ENCODE measurements at regions not wholly inside any gene's neighbourhood (a gene's known extent, or its start where the extent isn't known, plus 50 kb on each side); places are given as distances from the start of the nearest gene placed in this dataset.

GRCh38 chr13:66069570-66069969 lies 1160.6 kb downstream of the PCDH9 start:
- no peak overlapping the region for H2BK20ac ChIP-seq (ENCODE audit: low read depth, low read length, poor library complexity, severe bottlenecking)
- no peak overlapping the region for H2BK12ac ChIP-seq (ENCODE audit: insufficient read length, low read depth, low read length)
- H3K23ac ChIP-seq (ENCODE audit: insufficient read length, low read depth, low read length), result no peak overlapping the region
- Mint-ChIP-seq H3K36me3 (ENCODE audit: insufficient read depth in 1 of 3, low read depth in 3 of 3) (no peaks in the 10 kb centered on the region), H3K4me1 (peaks cover 0 to 2% of the 10 kb centered on the region in 2 experiments; a peak in 2 of 4 replicates), H3K9me3 (no peaks in the 10 kb centered on the region), H3K4me3 (no peak overlapping the region), H3K27ac (no peak overlapping the region), H3K27me3 (ENCODE audit: low read depth) (peaks cover 2% of the 10 kb centered on the region; the same call in 1 of the 2 replicates)
- no peak overlapping the region for H2BK15ac ChIP-seq (ENCODE audit: low read depth, low read length)
- no peak overlapping the region for H4K8ac ChIP-seq (replicated peaks; ENCODE audit: insufficient read length, low read depth, low read length)
- H2BK5ac ChIP-seq (ENCODE audit: insufficient read length, low read length), result no peak overlapping the region
- H3T11ph ChIP-seq (ENCODE audit: low read length), result no peak overlapping the region
- H3K18ac ChIP-seq (ENCODE audit: insufficient read length, low read depth, low read length), result no peak overlapping the region
- no peak overlapping the region for H4K91ac ChIP-seq (ENCODE audit: insufficient read length, low read depth, low read length)
- H4K20me1 ChIP-seq (ENCODE audit: control insufficient read depth, insufficient read depth, insufficient read length), result no peaks in the 10 kb centered on the region
- no peak for DNase-seq
- no peak overlapping the region for H2AK5ac ChIP-seq (ENCODE audit: insufficient read length, low read length)
- no peaks in the 10 kb centered on the region for H3K79me2 ChIP-seq (ENCODE audit: insufficient read depth, low read length)
- no peaks in the 10 kb centered on the region for H3K23me2 ChIP-seq (ENCODE audit: insufficient read length, low read depth, low read length, poor library complexity, severe bottlenecking)
- no peak overlapping the region for H2AFZ ChIP-seq (ENCODE audit: low read length)
- no peak overlapping the region for H3K4me2 ChIP-seq (ENCODE audit: insufficient read depth, insufficient read length, low read length)
- no CpG with 5 or more reads among the region's 1 CpG for WGBS (ENCODE audit: extremely low coverage, insufficient read length, low lambda C conversion rate)
- H2BK120ac ChIP-seq (ENCODE audit: low read depth, low read length, poor library complexity, severe bottlenecking), result no peak overlapping the region
- H3K4ac ChIP-seq (ENCODE audit: low read depth, low read length), result no peak overlapping the region
- H3K56ac ChIP-seq (ENCODE audit: insufficient read length, low read depth, low read length), result no peak overlapping the region
- H4K5ac ChIP-seq (ENCODE audit: insufficient read length, low read depth, low read length), result no peak overlapping the region
- no peak overlapping the region for H3K14ac ChIP-seq (ENCODE audit: insufficient read depth, low read length)
- no peak overlapping the region for H3K27ac ChIP-seq (ENCODE audit: insufficient read length, low read depth, low read length)
- H3K79me1 ChIP-seq (ENCODE audit: insufficient read depth, low read depth, low read length, poor library complexity, severe bottlenecking), result no peaks in the 10 kb centered on the region
- TF ChIP-seq, protein P1, sequence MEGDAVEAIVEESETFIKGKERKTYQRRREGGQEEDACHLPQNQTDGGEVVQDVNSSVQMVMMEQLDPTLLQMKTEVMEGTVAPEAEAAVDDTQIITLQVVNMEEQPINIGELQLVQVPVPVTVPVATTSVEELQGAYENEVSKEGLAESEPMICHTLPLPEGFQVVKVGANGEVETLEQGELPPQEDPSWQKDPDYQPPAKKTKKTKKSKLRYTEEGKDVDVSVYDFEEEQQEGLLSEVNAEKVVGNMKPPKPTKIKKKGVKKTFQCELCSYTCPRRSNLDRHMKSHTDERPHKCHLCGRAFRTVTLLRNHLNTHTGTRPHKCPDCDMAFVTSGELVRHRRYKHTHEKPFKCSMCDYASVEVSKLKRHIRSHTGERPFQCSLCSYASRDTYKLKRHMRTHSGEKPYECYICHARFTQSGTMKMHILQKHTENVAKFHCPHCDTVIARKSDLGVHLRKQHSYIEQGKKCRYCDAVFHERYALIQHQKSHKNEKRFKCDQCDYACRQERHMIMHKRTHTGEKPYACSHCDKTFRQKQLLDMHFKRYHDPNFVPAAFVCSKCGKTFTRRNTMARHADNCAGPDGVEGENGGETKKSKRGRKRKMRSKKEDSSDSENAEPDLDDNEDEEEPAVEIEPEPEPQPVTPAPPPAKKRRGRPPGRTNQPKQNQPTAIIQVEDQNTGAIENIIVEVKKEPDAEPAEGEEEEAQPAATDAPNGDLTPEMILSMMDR (conservative IDR thresholded peaks at IDR 0.05), result no peak
- no peaks in the 10 kb centered on the region for H3K9me3 ChIP-seq (ENCODE audit: control insufficient read depth, low read depth, low read length)
- H3K27me3 ChIP-seq (ENCODE audit: insufficient read depth, low read length), result no peaks in the 10 kb centered on the region
- no peaks in the 10 kb centered on the region for H3K4me1 ChIP-seq (ENCODE audit: insufficient read depth, low read length)
- no peak overlapping the region for H3K9ac ChIP-seq (ENCODE audit: extremely low read depth, insufficient read length, low read length)
